ENCODE measurements at regions not wholly inside any gene's neighbourhood (a gene's known extent, or its start where the extent isn't known, plus 50 kb on each side); places are given as distances from the start of the nearest gene placed in this dataset.
"Not testable (repeated sequence)": the region's sequence is repeated elsewhere in the genome, so short reads cannot be mapped to it uniquely, and the experiment has no call there.

DNA sequence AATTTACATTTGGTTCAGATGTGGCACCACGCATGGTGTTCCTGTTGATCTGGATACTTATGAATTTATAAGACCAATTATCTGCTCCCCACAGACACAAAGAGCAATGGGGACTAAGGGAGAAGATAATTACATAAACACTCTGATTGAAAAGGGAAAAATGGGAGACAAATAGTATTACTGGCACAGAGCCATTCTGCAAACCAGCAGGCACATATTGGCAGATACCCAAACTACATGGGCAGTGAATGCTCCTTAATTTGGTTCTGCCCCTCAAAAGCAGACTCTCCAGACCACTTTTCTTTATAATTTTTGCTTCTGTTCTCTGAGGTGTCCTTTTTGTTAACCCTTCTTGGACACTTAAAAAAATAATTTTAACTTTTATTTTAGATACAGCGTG, 1674.2 kb downstream of the PCDH9 start:
- DNase-seq (ENCODE audit: insufficient read length, low spot score) (no peak), FAIRE-seq (no peak)

DNA sequence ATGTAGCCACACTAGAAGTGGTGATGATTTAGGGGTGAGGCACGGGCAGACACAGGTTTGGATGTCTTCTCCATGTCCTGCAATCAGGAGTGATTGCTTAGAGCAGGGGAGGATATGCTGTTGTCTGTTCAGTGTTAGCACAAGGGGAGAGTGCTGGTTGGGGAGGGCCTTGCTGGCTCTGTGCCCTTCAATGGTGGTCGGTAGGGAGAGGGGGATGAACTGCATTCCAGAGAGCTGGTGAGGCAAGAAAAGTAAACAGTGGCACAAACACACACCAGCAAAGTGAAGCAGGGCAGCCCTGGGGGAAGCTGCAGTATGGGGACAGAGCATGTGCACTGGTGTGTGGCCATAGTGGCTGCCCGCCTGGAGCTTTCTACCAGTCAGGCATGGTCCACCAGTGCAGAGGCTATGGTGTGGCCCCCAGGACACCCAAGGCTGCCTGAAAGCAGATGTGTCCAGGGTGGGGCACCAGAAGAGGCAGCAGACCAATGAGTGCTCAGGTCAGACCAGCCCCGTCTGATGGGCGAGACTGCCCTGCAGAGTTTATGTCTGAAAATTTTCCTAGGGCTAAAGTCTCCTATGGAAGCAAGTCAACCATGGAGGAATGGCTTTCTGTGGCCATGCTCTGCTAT, 1676.9 kb downstream of the PCDH9 start:
- DNase-seq (ENCODE audit: insufficient read length, low spot score) (no peak), FAIRE-seq (no peak)

DNA sequence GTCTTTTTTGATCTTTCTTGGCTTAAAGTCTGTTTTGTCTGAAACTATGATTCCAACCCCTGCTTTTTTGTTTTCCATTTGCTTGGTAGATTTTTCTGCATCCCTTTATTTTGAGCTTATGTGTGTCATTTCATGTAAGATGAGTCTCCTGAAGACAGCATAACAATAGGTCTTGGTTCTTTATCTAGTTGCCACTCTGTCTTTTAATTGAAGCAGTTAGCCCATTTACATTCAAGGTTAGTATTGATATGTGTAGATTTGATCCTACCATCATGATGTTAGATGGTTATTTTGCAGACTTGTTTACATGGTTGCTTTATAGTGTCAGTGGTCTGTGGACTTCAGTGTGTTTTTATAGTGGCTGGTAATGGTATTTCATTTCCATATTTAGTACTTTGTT, 1678.9 kb downstream of the PCDH9 start:
- no peak for DNase-seq (ENCODE audit: insufficient read length, low spot score)
- no peak for FAIRE-seq

GRCh38 chr13:65540175-65540574, 1690.0 kb downstream of the PCDH9 start:
- DNase-seq (ENCODE audit: insufficient read length, low spot score) (no peak), FAIRE-seq (no peak)

GRCh38 chr13:65535370-65535769, 1694.8 kb downstream of the PCDH9 start:
- no peak for FAIRE-seq
- DNase-seq (ENCODE audit: insufficient read length, low spot score): no peak

DNA sequence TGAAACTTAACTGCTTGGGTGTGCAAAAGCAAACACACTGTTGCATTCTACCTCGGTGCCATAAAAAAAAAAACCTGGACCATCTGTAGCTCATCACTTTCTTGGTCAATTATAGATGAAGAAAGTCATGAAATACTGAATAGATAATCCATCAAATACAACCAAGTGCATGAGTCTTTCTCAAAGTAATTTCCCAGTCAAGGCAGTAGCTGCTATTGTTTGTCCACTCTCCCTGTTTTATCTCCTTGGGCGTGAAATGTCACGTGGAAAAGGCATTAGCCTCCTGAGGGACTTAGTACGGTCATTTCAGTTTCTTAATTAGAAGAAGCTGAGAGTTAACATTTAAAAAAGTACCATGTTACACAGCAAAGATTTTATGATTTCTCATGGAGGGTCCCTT, 1697.9 kb downstream of the PCDH9 start:
- DNase-seq (ENCODE audit: insufficient read length, low spot score) (no peak), FAIRE-seq (no peak)

DNA sequence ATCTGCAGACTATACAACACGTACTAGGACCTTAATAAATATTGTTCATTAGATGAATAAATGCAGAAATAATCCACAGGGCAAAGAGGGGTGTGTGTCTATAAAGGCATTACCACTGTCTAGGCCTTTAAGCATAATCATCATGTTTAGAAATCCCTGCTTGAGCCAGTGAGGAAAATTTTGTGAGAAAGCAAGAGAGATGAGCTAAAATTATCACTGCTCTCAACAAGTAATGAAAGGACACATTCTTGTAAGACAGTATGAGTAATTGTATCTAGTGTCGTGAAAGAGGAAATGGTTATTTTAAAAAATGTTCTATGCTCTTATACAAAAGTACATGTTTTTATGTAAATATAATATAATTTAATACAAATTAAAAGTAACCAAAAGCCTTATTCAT, 1699.4 kb downstream of the PCDH9 start:
- FAIRE-seq: no peak
- DNase-seq (ENCODE audit: insufficient read length, low spot score): no peak

DNA sequence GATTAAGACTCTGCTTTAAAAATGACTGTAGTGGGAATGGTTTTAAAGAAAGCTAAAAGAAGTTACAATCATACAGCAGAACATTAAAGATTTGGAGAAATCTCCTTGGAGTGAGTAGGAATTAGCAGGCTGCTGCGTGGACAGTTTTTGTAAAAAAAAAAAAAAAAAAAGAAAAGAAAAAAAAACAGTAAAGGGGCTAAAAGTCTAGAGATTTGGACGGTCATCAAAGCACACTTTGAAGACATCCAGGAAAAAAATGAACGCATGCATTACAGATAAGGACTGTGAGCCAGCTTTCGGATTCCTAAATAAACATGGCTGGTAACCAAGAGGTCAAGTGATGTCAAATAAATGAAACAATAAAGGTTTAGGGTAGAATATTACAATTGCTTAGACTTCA, 1700.6 kb downstream of the PCDH9 start:
- DNase-seq (ENCODE audit: insufficient read length, low spot score) (no peak), FAIRE-seq (no peak)

- no peak for DNase-seq (ENCODE audit: insufficient read length, low spot score)
- FAIRE-seq: no peak
Measured at GRCh38 chr13:65508745-65509144, 1721.4 kb downstream of the PCDH9 start.

DNA sequence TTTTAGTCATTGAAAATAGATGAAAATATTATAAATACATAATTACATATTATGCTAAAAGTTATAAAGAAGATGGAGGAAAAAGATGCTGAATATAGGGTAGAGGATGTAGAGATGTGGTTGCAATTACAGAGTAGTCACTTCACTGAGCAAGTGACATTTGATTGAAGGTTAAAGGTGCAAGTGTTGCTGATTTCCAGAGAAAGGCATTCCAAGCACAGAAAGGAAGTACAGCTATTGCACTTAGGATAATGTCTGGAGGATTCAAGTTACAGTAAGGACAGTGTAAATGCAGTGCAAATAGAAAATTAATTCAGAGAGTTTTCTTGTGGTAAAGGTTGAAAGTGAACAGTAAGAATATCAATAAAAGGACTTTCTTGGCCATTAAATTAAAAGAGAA, 1721.8 kb downstream of the PCDH9 start:
- FAIRE-seq: no peak
- no peak for DNase-seq (ENCODE audit: insufficient read length, low spot score)

DNA sequence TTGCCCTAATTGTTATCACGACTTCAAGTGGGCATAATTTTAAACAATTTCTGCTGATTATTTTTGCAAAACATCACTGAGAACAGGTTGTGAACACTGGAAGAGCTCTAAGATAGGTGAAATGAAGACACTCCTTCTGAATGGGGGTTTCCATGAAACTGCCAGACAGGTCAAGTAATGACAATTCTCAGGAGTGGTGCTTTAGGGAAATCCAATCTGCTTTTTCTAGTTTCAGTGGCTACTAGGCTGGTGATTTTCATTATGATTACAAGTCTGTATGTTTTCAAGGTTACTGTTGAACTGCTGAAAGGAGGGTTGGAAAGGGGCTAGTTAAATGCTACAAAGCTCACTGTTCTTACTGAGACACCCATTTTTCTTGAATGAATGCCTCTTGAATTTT, 1724.2 kb downstream of the PCDH9 start:
- FAIRE-seq (no peak), DNase-seq (ENCODE audit: insufficient read length, low spot score) (no peak)

DNA sequence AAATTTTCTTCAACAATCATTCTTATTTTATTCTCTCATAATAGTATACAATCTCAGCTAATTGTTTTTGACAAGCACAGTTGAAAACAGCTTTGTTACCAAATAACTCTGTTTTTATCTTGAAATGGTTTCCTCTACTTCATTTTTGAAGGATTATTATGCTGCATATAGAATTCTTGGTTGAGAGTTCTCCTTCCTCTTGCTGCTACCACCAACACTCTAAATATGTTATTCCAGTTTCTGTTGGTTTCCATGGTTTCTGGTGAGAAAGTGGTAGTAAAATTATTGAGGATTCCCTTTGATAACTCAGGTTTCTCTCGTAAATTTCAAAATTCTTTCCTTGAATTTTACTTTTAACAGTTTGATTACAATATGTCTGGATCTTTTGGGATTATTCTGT, 1725.9 kb downstream of the PCDH9 start:
- no peak for FAIRE-seq
- no peak for DNase-seq (ENCODE audit: insufficient read length, low spot score)

DNA sequence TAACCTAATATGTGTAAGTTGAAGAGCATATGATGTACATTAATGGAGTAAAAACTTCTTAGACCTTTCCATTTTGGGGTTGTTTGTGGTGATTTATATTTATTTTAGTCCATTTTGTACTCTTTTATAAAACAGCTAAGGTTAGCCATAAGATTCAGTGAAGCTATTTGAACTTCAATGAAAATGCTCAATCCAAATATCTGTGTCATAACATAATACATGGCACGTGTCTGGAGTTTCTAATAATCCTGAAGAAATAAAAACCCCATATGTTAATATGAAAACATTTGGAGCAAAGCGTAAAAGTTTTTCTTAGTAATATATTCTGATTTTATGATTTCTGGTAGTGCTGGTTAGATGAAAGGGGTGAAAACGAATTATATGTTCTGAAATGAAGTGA, 1729.7 kb downstream of the PCDH9 start:
- DNase-seq (ENCODE audit: insufficient read length, low spot score): no peak
- FAIRE-seq: no peak

GRCh38 chr13:65499256-65499655, 1730.9 kb downstream of the PCDH9 start:
- no peak for DNase-seq (ENCODE audit: insufficient read length, low spot score)

DNA sequence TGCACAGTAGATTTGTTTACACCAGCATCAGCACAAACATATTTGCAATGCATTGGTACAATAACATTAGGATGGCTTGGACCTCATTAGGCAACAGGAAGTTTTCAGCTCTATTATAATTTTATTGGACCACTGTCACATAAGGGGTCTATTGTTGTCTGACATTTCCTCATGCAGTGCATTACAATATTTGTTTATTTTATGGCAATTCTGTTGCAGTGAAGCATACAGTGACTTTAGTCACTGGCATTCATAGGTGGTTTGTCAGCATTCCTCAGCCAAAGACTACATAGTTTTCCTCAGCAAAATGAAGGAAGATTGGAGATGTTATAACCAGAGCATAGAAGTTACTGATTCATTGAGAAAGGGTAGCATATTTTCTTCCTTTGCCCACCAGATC, 1732.9 kb downstream of the PCDH9 start:
- no peak for DNase-seq (ENCODE audit: insufficient read length, low spot score)
- no peak for FAIRE-seq

More at GRCh38 chr13:65499256-65499655, 1730.9 kb downstream of the PCDH9 start:
- no peak for FAIRE-seq

DNA sequence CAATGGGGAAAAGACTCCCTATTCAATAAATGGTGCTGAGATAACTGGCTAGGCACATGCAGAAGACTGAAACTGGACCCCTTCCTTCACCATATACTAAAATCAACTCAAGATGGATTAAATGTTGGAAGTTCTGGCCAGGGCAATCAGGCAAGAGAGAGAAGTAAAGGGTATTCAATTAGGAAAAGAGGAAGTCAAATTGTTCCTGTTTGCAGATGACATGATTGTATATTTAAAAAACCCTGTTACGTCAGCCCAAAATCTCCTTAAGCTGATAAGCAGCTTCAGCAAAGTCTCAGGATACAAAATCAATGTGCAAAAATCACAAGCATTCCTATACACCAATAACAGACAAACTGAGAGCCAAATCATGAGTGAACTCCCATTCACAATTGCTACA, 1739.4 kb downstream of the PCDH9 start:
- not testable (repeated sequence) for DNase-seq (ENCODE audit: insufficient read length, low spot score); FAIRE-seq

- FAIRE-seq (no peak), DNase-seq (ENCODE audit: insufficient read length, low spot score) (no peak)
Measured at GRCh38 chr13:65488606-65489005, 1741.5 kb downstream of the PCDH9 start.

GRCh38 chr13:65479692-65480091, 1750.4 kb downstream of the PCDH9 start:
- DNase-seq (ENCODE audit: insufficient read length, low spot score) (no peak), FAIRE-seq (no peak)

GRCh38 chr13:65473196-65473595, 1756.9 kb downstream of the PCDH9 start:
- FAIRE-seq (no peak), DNase-seq (ENCODE audit: insufficient read length, low spot score) (no peak)

DNA sequence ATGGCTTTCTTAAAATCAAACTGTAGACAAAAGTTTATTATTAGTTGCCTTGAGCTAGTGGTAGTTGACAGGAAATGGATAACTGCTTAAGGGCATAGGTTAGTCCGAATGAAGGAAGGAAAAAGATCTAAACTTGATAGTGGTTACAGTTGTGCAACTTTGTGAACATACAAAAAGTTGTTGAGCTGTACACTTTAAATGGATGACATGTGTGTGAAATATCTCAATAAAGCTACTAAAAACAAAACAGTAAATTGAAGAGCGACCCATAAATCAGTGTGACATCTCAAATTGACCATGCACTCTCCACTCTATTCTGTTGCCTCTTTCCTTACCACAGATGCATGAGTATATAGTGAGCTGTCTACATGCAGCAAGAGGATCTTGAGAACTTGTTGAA, 1757.8 kb downstream of the PCDH9 start:
- no peak for DNase-seq (ENCODE audit: insufficient read length, low spot score)
- FAIRE-seq: peak; percentile 47

DNA sequence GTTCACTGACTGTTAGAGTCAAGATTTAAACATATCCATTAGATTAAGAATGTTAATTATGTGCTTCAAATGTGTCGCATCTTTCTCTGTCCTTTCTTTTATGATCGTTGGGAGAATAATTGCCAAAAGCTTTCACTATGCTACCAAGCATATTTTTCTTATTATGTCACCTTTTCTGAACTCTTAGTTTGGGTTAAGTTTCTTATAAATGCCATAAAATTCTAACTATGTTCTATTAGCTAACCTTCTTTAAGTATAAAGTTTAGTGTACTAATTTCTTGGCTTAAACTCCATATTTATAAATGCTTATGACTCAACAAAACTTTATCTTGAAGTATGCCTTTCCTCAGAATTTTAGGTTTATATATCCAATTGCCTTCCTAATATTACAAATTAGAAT, 1759.4 kb downstream of the PCDH9 start:
- no peak for DNase-seq (ENCODE audit: insufficient read length, low spot score)
- no peak for FAIRE-seq

DNA sequence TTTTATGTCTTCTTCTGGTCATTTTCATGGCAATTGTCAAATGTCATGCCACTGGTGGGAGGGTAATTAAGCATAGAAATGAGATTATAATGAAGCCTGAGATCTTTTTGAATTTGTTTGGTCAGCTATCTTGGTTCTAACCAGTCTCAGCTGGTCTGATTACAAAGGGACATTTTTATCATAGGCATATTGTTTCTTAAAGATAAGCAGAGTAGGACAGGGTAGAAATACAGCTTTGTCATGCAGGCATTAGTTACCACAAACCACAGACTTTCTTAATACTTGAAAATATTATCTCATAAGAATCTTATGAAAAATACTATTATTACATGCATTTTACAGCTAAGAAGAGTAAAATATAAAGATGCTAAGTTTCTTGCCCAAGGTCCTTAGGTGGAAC, 1761.5 kb downstream of the PCDH9 start:
- no peak for DNase-seq (ENCODE audit: insufficient read length, low spot score)
- FAIRE-seq: no peak

DNA sequence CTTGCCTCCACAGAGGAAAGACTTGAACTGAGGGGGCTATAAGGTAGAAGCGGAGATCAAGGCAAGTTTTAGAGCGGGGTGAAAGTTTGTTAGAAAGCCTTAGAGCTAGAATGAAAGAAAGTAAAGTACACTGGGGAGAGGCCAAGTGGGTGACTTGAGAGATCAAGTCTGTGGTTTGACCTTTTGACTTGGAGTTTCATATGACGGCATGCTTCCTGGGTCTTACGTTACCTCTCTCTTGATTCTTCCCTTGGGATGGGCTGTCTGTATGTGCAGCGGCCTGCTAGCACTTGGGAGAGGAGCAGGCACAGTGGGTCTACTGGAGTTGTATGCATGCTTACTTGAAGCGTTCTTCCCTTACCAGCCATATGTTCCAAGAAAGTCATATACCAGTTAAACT, 1768.5 kb downstream of the PCDH9 start:
- FAIRE-seq (no peak), DNase-seq (ENCODE audit: insufficient read length, low spot score) (no peak)
